ENCODE measurements at regions not wholly inside any gene's neighbourhood (a gene's known extent, or its start where the extent isn't known, plus 50 kb on each side); places are given as distances from the start of the nearest gene placed in this dataset.

- peak; percentile 35 for DNase-seq (ENCODE audit: low read depth)
- no peak overlapping the region for H3K4me3 ChIP-seq (ENCODE audit: low read depth, low read length)
- no peak for TF ChIP-seq CTCF (IDR thresholded peaks at IDR 0.05; ENCODE audit: control insufficient read depth, extremely low read depth, insufficient read depth)
These were observed 812.2 kb upstream of the CT83 start for GRCh38 chrX:117274965-117275364.

Measured in LNCaP clone FGC (cell line).